ENCODE measurements at regions not wholly inside any gene's neighbourhood (a gene's known extent, or its start where the extent isn't known, plus 50 kb on each side); places are given as distances from the start of the nearest gene placed in this dataset.

GRCh38 chr7:375321-375831, 85.4 kb downstream of the FOXL3 start:
- H3K36me3 ChIP-seq (replicated peaks) = no peaks in the 10 kb centered on the region
- no peak overlapping the region for H3K4me3 ChIP-seq (ENCODE audit: low read depth, low read length)

GRCh38 chr7:375901-376305, 85.9 kb downstream of the FOXL3 start:
- TF ChIP-seq CTCF (IDR thresholded peaks at IDR 0.05; ENCODE audit: low read depth, low read length, missing control alignments) = no peak
- in situ Hi-C loops (cut with HindIII; ENCODE audit: low pct_ligation_motif_present, low sequenced_read_pairs) = no loop called here
- Histone ChIP-seq H3K27me3 (replicated peaks) (peaks cover 15% of the 10 kb centered on the region), H3K4me3 (ENCODE audit: low read depth, low read length) (no peak overlapping the region), H3K27ac (no peak overlapping the region), H3K36me3 (replicated peaks) (no peaks in the 10 kb centered on the region)
- DNase-seq = no peak

More at GRCh38 chr7:375321-375831, 85.4 kb downstream of the FOXL3 start:
- Histone ChIP-seq H3K27ac (no peak overlapping the region), H3K27me3 (replicated peaks) (peaks cover 12% of the 10 kb centered on the region)
- TF ChIP-seq CTCF (IDR thresholded peaks at IDR 0.05; ENCODE audit: low read depth, low read length, missing control alignments) = no peak
- no peak for DNase-seq
- in situ Hi-C loops (cut with HindIII; ENCODE audit: low pct_ligation_motif_present, low sequenced_read_pairs) = no loop called here

- H3K27me3 ChIP-seq (replicated peaks) = peaks cover 18% of the 10 kb centered on the region
- no peak for DNase-seq
Measured at GRCh38 chr7:376306-377079, 86.5 kb downstream of the FOXL3 start.

GRCh38 chr7:377080-378040, 87.4 kb downstream of the FOXL3 start:
- H3K27ac ChIP-seq = no peak overlapping the region
- peaks cover 22% of the 10 kb centered on the region for H3K27me3 ChIP-seq (replicated peaks)
- TF ChIP-seq CTCF (IDR thresholded peaks at IDR 0.05; ENCODE audit: low read depth, low read length, missing control alignments) = no peak
- DNase-seq = no peak
- H3K4me3 ChIP-seq (ENCODE audit: low read depth, low read length) = no peak overlapping the region
- H3K36me3 ChIP-seq (replicated peaks) = no peaks in the 10 kb centered on the region
- in situ Hi-C loops (cut with HindIII; ENCODE audit: low pct_ligation_motif_present, low sequenced_read_pairs) = no loop called here

More at GRCh38 chr7:376306-377079, 86.5 kb downstream of the FOXL3 start:
- no peak for TF ChIP-seq CTCF (IDR thresholded peaks at IDR 0.05; ENCODE audit: low read depth, low read length, missing control alignments)
- no peak overlapping the region for H3K4me3 ChIP-seq (ENCODE audit: low read depth, low read length)
- no peaks in the 10 kb centered on the region for H3K36me3 ChIP-seq (replicated peaks)
- in situ Hi-C loops (cut with HindIII; ENCODE audit: low pct_ligation_motif_present, low sequenced_read_pairs) = no loop called here
- no peak overlapping the region for H3K27ac ChIP-seq

GRCh38 chr7:378041-378420, 88.1 kb downstream of the FOXL3 start:
- in situ Hi-C loops (cut with HindIII; ENCODE audit: low pct_ligation_motif_present, low sequenced_read_pairs) = no loop called here

More at GRCh38 chr7:378041-378420, 88.1 kb downstream of the FOXL3 start:
- Histone ChIP-seq H3K4me3 (ENCODE audit: low read depth, low read length) (no peak overlapping the region), H3K27me3 (replicated peaks) (peaks cover 24% of the 10 kb centered on the region), H3K36me3 (replicated peaks) (no peaks in the 10 kb centered on the region), H3K27ac (no peak overlapping the region)
- no peak for TF ChIP-seq CTCF (IDR thresholded peaks at IDR 0.05; ENCODE audit: low read depth, low read length, missing control alignments)
- no peak for DNase-seq

Measured in brain microvascular endothelial cell (primary cell).